HEK293T (cell line): ENCODE measurements at regions not wholly inside any gene's neighbourhood (a gene's known extent, or its start where the extent isn't known, plus 50 kb on each side); places are given as distances from the start of the nearest gene placed in this dataset.
"Not testable (repeated sequence)": the region's sequence is repeated elsewhere in the genome, so short reads cannot be mapped to it uniquely, and the experiment has no call there.

Experiments
- CTCF ChIA-PET: fragments of 350-600 bp; formaldehyde crosslinking; extraction: SDS; loops from one replicate; lab custom pipeline; 2021; ENCODE audit warnings: antibody characterized with exemption, inconsistent platforms; lab: Yijun Ruan, JAX
- POLR2A ChIA-PET: fragments of 350-600 bp; formaldehyde crosslinking; extraction: SDS; loops from one replicate; lab custom pipeline; 2020; ENCODE audit warnings: antibody characterized with exemption, inconsistent platforms; lab: Yijun Ruan, JAX
- DNase-seq: peaks from one replicate; pipeline ENCODE4 v3.0.0; 2012; ENCODE audit warnings: mixed read lengths; ENCODE audit errors: extremely low spot score
- ARNT ChIP-seq: fragments of 450-650 bp; IDR thresholded peaks from 2 replicates; pipeline ENCODE4 v1.6.1; 2017; ENCODE audit warnings: mild to moderate bottlenecking
- BHLHE40 ChIP-seq: fragments of 450-650 bp; IDR thresholded peaks from 2 replicates; pipeline ENCODE4 v1.6.1; 2016; ENCODE audit warnings: mild to moderate bottlenecking, moderate library complexity, borderline replicate concordance
- CTBP1 ChIP-seq: fragments of 450-650 bp; IDR thresholded peaks from 2 replicates; pipeline ENCODE4 v1.6.1; 2016; ENCODE audit warnings: borderline replicate concordance
- ELF4 ChIP-seq: fragments of 450-650 bp; IDR thresholded peaks from 2 replicates; pipeline ENCODE4 v1.6.1; 2017; ENCODE audit warnings: antibody characterized with exemption
- FOXA1 ChIP-seq: fragments of 450-650 bp; IDR thresholded peaks from 2 replicates; pipeline ENCODE4 v1.6.1; 2016; ENCODE audit warnings: mild to moderate bottlenecking
- FOXK2 ChIP-seq: fragments of 450-650 bp; IDR thresholded peaks from 2 replicates; pipeline ENCODE4 v1.6.1; 2016; ENCODE audit warnings: mild to moderate bottlenecking
- FOXM1 ChIP-seq: fragments of 450-650 bp; IDR thresholded peaks from 2 replicates; pipeline ENCODE4 v1.6.1; 2017; ENCODE audit warnings: mild to moderate bottlenecking, borderline replicate concordance
- HDGF ChIP-seq: fragments of 450-650 bp; IDR thresholded peaks from 2 replicates; pipeline ENCODE4 v1.6.1; 2017; ENCODE audit warnings: antibody characterized with exemption, borderline replicate concordance
- L3MBTL2 ChIP-seq: fragments of 450-650 bp; conservative IDR thresholded peaks from 2 replicates; pipeline ENCODE4 v1.6.1; 2016; ENCODE audit warnings: mild to moderate bottlenecking
- LEF1 ChIP-seq: fragments of 450-650 bp; IDR thresholded peaks from 2 replicates; pipeline ENCODE4 v1.6.1; 2017; ENCODE audit warnings: mild to moderate bottlenecking, borderline replicate concordance
- NFRKB ChIP-seq: fragments of 450-650 bp; IDR thresholded peaks from 2 replicates; pipeline ENCODE4 v1.6.1; 2016; ENCODE audit warnings: mild to moderate bottlenecking, moderate library complexity
- PKNOX1 ChIP-seq: fragments of 450-650 bp; IDR thresholded peaks from 2 replicates; pipeline ENCODE4 v1.6.1; 2016
- SP1 ChIP-seq: fragments of 450-650 bp; IDR thresholded peaks from 2 replicates; pipeline ENCODE4 v1.6.1; 2017
- SUZ12 ChIP-seq: fragments of 450-650 bp; IDR thresholded peaks from 2 replicates; pipeline ENCODE4 v1.6.1; 2016; ENCODE audit warnings: mild to moderate bottlenecking
- TARDBP ChIP-seq: fragments of 450-650 bp; IDR thresholded peaks from 2 replicates; pipeline ENCODE4 v1.6.1; 2016
- ZNF384 ChIP-seq: fragments of 450-650 bp; IDR thresholded peaks from 2 replicates; pipeline ENCODE4 v1.6.1; 2016

- no peak for DNase-seq
- TF ChIP-seq TARDBP (no peak), FOXA1 (no peak)
- POLR2A ChIA-PET, result no interaction called here
- CTCF ChIA-PET, result no interaction called here
Measured at GRCh38 chr16:60674241-60674640, 1362.0 kb downstream of the CDH8 start.

GRCh38 chr16:60655514-60656153 is 1380.6 kb downstream of the CDH8 start:
- no peak for TF ChIP-seq CTBP1
- no peak for TF ChIP-seq ARNT
- TF ChIP-seq ZNF384, result no peak
- TF ChIP-seq SP1, result no peak
- no peak for TF ChIP-seq ELF4
- DNase-seq, result no peak
- ChIA-PET CTCF (no interaction called here), POLR2A (no interaction called here)

- no peak for DNase-seq
- POLR2A ChIA-PET, result no interaction called here
- CTCF ChIA-PET, result no interaction called here
- no peak for TF ChIP-seq TARDBP
- no peak for TF ChIP-seq NFRKB
Measured at GRCh38 chr16:60651346-60651745, 1384.9 kb downstream of the CDH8 start.

GRCh38 chr16:60648290-60648689 is 1387.9 kb downstream of the CDH8 start:
- CTCF ChIA-PET, result no interaction called here
- DNase-seq, result no peak
- TF ChIP-seq HDGF (no peak), CTBP1 (no peak), NFRKB (no peak), TARDBP (no peak), SP1 (no peak), FOXA1 (no peak), BHLHE40 (no peak), ZNF384 (no peak), ARNT (no peak), SUZ12 (no peak), FOXK2 (no peak), LEF1 (no peak), ELF4 (no peak), L3MBTL2 (no peak), PKNOX1 (no peak), FOXM1 (no peak)
- POLR2A ChIA-PET, result no interaction called here

- POLR2A ChIA-PET, CTCF ChIA-PET, DNase-seq: not testable (repeated sequence)
Measured at GRCh38 chr16:60647388-60647787, 1388.8 kb downstream of the CDH8 start.

- POLR2A ChIA-PET, result no interaction called here
- CTCF ChIA-PET, result no interaction called here
- DNase-seq, result no peak
- no peak for TF ChIP-seq SP1
- TF ChIP-seq PKNOX1, result no peak
- no peak for TF ChIP-seq ELF4
- no peak for TF ChIP-seq NFRKB
- no peak for TF ChIP-seq TARDBP
- TF ChIP-seq SUZ12, result no peak
Measured at GRCh38 chr16:60646631-60647030, 1389.6 kb downstream of the CDH8 start.

- TF ChIP-seq SP1, result no peak
- TF ChIP-seq PKNOX1, result no peak
- TF ChIP-seq FOXK2, result no peak
- TF ChIP-seq L3MBTL2, result no peak
- no peak for TF ChIP-seq NFRKB
- TF ChIP-seq ZNF384, result no peak
- TF ChIP-seq CTBP1, result no peak
- DNase-seq, result no peak
- ChIA-PET CTCF (no interaction called here), POLR2A (no interaction called here)
Measured at GRCh38 chr16:60645541-60645940, 1390.7 kb downstream of the CDH8 start.

- TF ChIP-seq LEF1, result no peak
- no peak for TF ChIP-seq FOXK2
- no peak for TF ChIP-seq BHLHE40
- no peak for TF ChIP-seq FOXM1
- no peak for TF ChIP-seq CTBP1
- TF ChIP-seq ARNT, result no peak
- TF ChIP-seq HDGF, result no peak
- no peak for TF ChIP-seq SP1
- no peak for TF ChIP-seq L3MBTL2
- TF ChIP-seq PKNOX1, result no peak
- no peak for TF ChIP-seq ZNF384
- no peak for TF ChIP-seq ELF4
- no peak for TF ChIP-seq NFRKB
- TF ChIP-seq SUZ12, result no peak
- TF ChIP-seq TARDBP, result no peak
- no peak for TF ChIP-seq FOXA1
- no peak for DNase-seq
- CTCF ChIA-PET, result no interaction called here
- POLR2A ChIA-PET, result no interaction called here
Measured at GRCh38 chr16:60642956-60643355, 1393.3 kb downstream of the CDH8 start.
